Uterus (tissue), 3 donors: ENCODE measurements at regions not wholly inside any gene's neighbourhood (a gene's known extent, or its start where the extent isn't known, plus 50 kb on each side); places are given as distances from the start of the nearest gene placed in this dataset.

ENCODE experiments used
- DNase-seq, 2 donors: peaks; one replicate each; pipeline ENCODE4 v3.0.0-alpha.2; 2019 to 2020
- H3K27ac ChIP-seq, 2 donors: fragments of 200-600 bp; sonication (generic); 1 replicate in 1 of 2; 2 replicates in 1 of 2; pipeline ENCODE4 v1.5.1; 2016 to 2018
- H3K27me3 ChIP-seq, 2 donors: fragments of 200-600 bp; sonication (generic); one replicate each; pipeline ENCODE4 v1.5.1; 2018 to 2019; ENCODE audit warnings: control low read depth in 1 of 2
- H3K36me3 ChIP-seq, 2 donors: fragments of 200-600 bp; sonication (generic); one replicate each; pipeline ENCODE4 v1.5.1; 2019; ENCODE audit warnings: control low read depth in 1 of 2
- H3K4me1 ChIP-seq, 2 donors: fragments of 200-600 bp; sonication (generic); one replicate each; pipeline ENCODE4 v1.5.1; 2018 to 2019; ENCODE audit warnings: control low read depth in 1 of 2
- H3K4me3 ChIP-seq, 2 donors: fragments of 200-600 bp; sonication (generic); 1 replicate in 1 of 2; 2 replicates in 1 of 2; pipeline ENCODE4 v1.5.1; 2018 to 2019; ENCODE audit warnings: mild to moderate bottlenecking in 1 of 2
- H3K9me3 ChIP-seq, 2 donors: fragments of 200-600 bp; sonication (generic); one replicate each; pipeline ENCODE4 v1.5.1; 2019; ENCODE audit warnings: control low read depth in 1 of 2
- CTCF ChIP-seq, 4 experiments: fragments of 200-600 bp in 2 of 4; fragments of 450-650 bp in 2 of 4; sonication (generic) in 2 of 4; IDR thresholded peaks; one replicate each; pipeline ENCODE4 v1.5.1; 2016 to 2019; ENCODE audit warnings: antibody characterized with exemption in 4 of 4, mild to moderate bottlenecking in 2 of 4, moderate library complexity in 1 of 4
- POLR2A ChIP-seq, 2 donors: fragments of 450-650 bp; IDR thresholded peaks; one replicate each; pipeline ENCODE4 v1.6.1; 2016; ENCODE audit warnings: antibody characterized with exemption in 2 of 2, mild to moderate bottlenecking in 1 of 2, moderate library complexity in 1 of 2
- intact Hi-C: fragments of 100-400 bp; cut with DNase I; formaldehyde crosslinking; loops from one replicate; pipeline ENCODE4 v1.15.1; 2023; ENCODE audit warnings: low total_unique reads
- donor health status: DM: yes; HTN: yes; CAD: no.

- Histone ChIP-seq H3K27me3 (no peaks in the 10 kb centered on the region), H3K4me3 (no peak overlapping the region), H3K4me1 (no peaks in the 10 kb centered on the region), H3K9me3 (no peaks in the 10 kb centered on the region), H3K27ac (no peak overlapping the region), H3K36me3 (no peaks in the 10 kb centered on the region)
- DNase-seq = no peak
- TF ChIP-seq CTCF (IDR thresholded peaks at IDR 0.05) (no peak), POLR2A (IDR thresholded peaks at IDR 0.05) (no peak)
- intact Hi-C loops = no loop called here
These were observed 174.8 kb upstream of the CXCL13 start for GRCh38 chr4:77430847-77431246.

- Histone ChIP-seq H3K27ac (no peak overlapping the region), H3K9me3 (no peaks in the 10 kb centered on the region), H3K36me3 (no peaks in the 10 kb centered on the region), H3K4me3 (no peak overlapping the region), H3K27me3 (no peaks in the 10 kb centered on the region), H3K4me1 (no peaks in the 10 kb centered on the region)
- intact Hi-C loops = no loop called here
- TF ChIP-seq CTCF (IDR thresholded peaks at IDR 0.05) (no peak), POLR2A (IDR thresholded peaks at IDR 0.05) (no peak)
- DNase-seq = no peak
These were observed 174.1 kb upstream of the CXCL13 start for GRCh38 chr4:77431546-77431945.

- TF ChIP-seq CTCF (IDR thresholded peaks at IDR 0.05) (no peak), POLR2A (IDR thresholded peaks at IDR 0.05) (no peak)
- Histone ChIP-seq H3K27me3 (no peaks in the 10 kb centered on the region), H3K36me3 (no peaks in the 10 kb centered on the region), H3K4me1 (no peaks in the 10 kb centered on the region), H3K27ac (no peak overlapping the region), H3K9me3 (no peaks in the 10 kb centered on the region), H3K4me3 (no peak overlapping the region)
- intact Hi-C loops = no loop called here
- no peak for DNase-seq
These were observed 172.8 kb upstream of the CXCL13 start for GRCh38 chr4:77432717-77433417.

- no peaks in the 10 kb centered on the region for H3K36me3 ChIP-seq
- no peak overlapping the region for H3K4me3 ChIP-seq
- no peaks in the 10 kb centered on the region for H3K9me3 ChIP-seq
- intact Hi-C loops = no loop called here
- no peak for TF ChIP-seq POLR2A (IDR thresholded peaks at IDR 0.05)
- TF ChIP-seq CTCF (IDR thresholded peaks at IDR 0.05) = peak in 3 of 4 experiments; percentile 9 to 28 (median 25)
- no peak for DNase-seq
- no peak overlapping the region for H3K27ac ChIP-seq
- H3K4me1 ChIP-seq = no peaks in the 10 kb centered on the region
- H3K27me3 ChIP-seq = no peaks in the 10 kb centered on the region
These were observed 172.2 kb upstream of the CXCL13 start for GRCh38 chr4:77433418-77433733.

- peak in 1 of 2 donors; percentile 28 for DNase-seq
- Histone ChIP-seq H3K36me3 (no peaks in the 10 kb centered on the region), H3K27me3 (no peaks in the 10 kb centered on the region), H3K9me3 (no peaks in the 10 kb centered on the region), H3K4me1 (no peaks in the 10 kb centered on the region), H3K4me3 (no peak overlapping the region), H3K27ac (peak overlapping the region in 1 of 2 donors; percentile 0)
- TF ChIP-seq POLR2A (IDR thresholded peaks at IDR 0.05) (no peak), CTCF (IDR thresholded peaks at IDR 0.05) (no peak)
- intact Hi-C loops = no loop called here
These were observed 171.1 kb upstream of the CXCL13 start for GRCh38 chr4:77434299-77435092.
